ENCODE measurements at regions not wholly inside any gene's neighbourhood (a gene's known extent, or its start where the extent isn't known, plus 50 kb on each side); places are given as distances from the start of the nearest gene placed in this dataset.

GRCh38 chr11:126112547-126112946 lies 49.9 kb upstream of the CDON start:
- ChIA-PET CTCF (interaction anchor here (1.0 to 2.8 kb wide), 2 partner anchors 81 to 189 kb away, joined by 3 to 18 read pairs; no protein-coding TSS in a partner anchor), POLR2A (interaction anchor here (0.7 kb wide), 1 partner anchor 218 kb away, joined by 3 read pairs; no protein-coding TSS in a partner anchor)
- Mint-ChIP-seq H3K4me1 (ENCODE audit: insufficient read depth, unreplicated experiment) (peaks cover 24% of the 10 kb centered on the region), H3K27me3 (ENCODE audit: insufficient read depth, unreplicated experiment) (no peaks in the 10 kb centered on the region), H3K36me3 (ENCODE audit: insufficient read depth, unreplicated experiment) (no peaks in the 10 kb centered on the region), H3K4me3 (ENCODE audit: unreplicated experiment) (no peak overlapping the region), H3K9me3 (ENCODE audit: unreplicated experiment) (no peaks in the 10 kb centered on the region), H3K27ac (ENCODE audit: low read depth, unreplicated experiment) (no peak overlapping the region)
- no peak for TF ChIP-seq CTCF (IDR thresholded peaks at IDR 0.05; ENCODE audit: unreplicated experiment)
- DNase-seq (ENCODE audit: unreplicated experiment) = no peak
- BruUV-seq (replicated peaks) = no TSS peak
- intact Hi-C loops (cut with micrococcal nuclease) = loop anchor here (5.0 to 10.0 kb wide), 2 partner anchors 50 to 82 kb away; partner anchors contain the start of gene CDON
